Astrocyte of the hippocampus (primary cell): ENCODE measurements at regions not wholly inside any gene's neighbourhood (a gene's known extent, or its start where the extent isn't known, plus 50 kb on each side); places are given as distances from the start of the nearest gene placed in this dataset.
"Not testable (repeated sequence)": the region's sequence is repeated elsewhere in the genome, so short reads cannot be mapped to it uniquely, and the experiment has no call there.

Experiments used
- DNase-seq: peaks from one replicate; pipeline ENCODE4 v3.0.0; 2011; ENCODE audit warnings: low read depth, low spot score

DNA sequence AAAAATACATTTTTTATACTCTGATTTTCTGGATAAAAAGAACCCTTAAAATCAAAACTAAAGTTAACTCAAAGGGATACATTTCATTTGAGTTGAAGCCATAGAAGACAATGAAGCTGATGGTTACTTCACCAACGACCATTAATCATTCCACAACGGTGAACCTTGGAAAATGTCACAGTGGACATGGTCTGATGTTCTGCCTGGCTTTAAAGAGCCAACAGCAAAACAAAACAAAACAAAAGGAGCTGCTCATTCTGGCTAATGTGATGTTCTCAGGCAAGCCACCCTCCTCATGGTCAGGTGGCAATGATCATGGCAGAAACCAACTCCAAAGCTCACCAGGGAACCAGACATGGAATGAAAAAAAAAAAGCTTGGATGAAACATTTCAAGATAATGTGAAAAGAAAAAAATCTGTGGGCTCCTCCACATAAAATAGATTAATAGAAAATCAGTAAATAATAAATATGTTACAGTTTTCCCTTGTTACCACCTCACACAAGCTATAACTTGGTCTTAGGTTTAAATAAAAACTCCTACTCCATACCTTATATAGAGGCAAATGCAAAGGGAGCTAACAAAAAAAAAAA lies 90.1 kb upstream of the SERTAD2 start:
- DNase-seq, result no peak

DNA sequence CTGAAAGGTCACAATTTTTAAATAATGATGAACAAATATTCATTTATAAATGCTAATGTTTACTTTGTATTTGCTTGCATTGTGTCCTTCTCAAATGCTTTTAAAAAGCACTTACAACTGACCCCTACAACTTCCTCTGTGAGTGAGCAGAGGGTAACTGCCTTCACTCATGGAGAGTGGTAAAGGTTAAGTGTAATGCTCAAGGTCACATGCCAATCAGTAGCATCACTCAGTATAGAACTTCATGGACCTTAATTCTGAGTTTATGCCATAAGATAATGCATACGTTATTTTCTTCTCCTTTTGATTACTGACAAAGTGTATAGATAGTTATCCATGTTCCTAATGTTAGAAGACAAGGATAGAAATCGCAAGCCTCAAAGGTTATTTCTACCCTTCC lies 91.8 kb upstream of the SERTAD2 start:
- no peak for DNase-seq

DNA sequence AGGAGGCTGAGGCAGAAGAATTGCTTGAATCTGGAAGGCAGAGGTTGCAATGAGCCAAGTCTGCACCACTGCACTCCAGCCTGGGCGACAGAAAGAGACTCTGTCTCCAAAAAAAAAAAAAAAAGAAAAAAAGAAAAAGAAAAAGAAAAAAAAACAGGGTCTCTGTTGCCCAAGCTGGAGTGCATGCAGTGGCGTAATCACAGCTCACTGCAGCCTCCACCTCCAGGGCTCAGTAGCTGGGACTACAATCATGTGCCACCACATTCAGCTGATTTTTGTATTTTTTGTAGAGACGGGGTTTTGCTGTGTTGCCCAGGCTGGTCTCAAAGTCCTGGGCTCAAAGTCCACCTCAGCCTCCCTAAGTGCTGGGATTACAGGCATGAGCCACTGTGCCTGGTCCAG lies 94.0 kb upstream of the SERTAD2 start:
- DNase-seq, result not testable (repeated sequence)

DNA sequence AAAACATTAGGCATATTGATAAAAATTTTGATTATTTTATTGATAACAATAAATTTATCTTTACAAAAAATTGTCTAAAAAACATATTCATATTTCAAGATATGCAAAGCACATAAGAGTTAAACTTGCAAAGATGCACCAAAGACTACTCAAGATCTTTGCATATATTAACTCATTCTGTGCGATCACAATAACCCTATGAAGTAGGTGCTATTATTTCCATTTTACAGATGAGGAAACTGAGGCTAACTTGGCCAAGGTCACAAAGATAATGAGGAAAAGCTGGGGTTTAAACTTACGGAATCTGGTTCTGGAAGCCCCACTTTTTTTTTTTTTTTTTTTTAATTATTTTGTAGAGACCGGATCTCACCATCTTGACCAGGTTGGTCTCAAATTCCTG lies 94.4 kb upstream of the SERTAD2 start:
- no peak for DNase-seq

DNA sequence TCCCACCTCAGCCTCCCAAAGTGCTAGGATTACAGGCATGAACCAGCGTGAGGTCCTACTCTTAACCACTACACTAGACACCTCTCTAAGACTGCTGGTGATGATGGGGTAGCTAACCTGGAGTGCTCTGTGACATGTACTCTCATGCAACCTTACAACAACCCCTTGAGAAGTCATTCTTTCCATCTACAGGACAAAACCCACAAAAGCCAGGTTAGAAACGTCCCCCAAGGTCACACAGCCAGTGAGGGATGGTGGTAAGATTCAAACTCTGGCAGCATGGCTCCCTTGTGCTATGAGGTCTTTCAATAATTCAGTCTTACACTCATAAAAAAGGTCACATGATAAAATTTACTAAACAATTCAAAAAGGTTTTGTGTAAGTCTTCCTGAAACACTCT lies 94.8 kb upstream of the SERTAD2 start:
- no peak for DNase-seq

DNA sequence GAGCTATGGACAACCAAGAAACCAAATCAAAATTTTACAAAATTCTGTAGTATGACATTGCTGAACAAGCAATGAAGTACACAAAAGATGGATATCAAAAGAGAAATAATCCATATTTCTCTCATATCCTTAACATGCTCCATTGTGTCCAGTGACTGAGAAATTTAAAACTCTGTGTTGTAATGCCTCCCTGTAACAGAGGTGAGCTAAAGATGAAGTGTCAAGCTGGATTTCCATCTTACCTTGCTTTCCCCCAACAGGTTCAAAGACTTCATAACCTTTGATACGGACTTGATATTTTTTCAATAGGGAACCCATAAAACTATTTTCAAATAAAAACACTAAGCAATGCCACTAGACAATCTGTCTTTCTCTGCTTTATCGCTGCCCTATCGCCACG lies 95.7 kb upstream of the SERTAD2 start:
- DNase-seq, result no peak

DNA sequence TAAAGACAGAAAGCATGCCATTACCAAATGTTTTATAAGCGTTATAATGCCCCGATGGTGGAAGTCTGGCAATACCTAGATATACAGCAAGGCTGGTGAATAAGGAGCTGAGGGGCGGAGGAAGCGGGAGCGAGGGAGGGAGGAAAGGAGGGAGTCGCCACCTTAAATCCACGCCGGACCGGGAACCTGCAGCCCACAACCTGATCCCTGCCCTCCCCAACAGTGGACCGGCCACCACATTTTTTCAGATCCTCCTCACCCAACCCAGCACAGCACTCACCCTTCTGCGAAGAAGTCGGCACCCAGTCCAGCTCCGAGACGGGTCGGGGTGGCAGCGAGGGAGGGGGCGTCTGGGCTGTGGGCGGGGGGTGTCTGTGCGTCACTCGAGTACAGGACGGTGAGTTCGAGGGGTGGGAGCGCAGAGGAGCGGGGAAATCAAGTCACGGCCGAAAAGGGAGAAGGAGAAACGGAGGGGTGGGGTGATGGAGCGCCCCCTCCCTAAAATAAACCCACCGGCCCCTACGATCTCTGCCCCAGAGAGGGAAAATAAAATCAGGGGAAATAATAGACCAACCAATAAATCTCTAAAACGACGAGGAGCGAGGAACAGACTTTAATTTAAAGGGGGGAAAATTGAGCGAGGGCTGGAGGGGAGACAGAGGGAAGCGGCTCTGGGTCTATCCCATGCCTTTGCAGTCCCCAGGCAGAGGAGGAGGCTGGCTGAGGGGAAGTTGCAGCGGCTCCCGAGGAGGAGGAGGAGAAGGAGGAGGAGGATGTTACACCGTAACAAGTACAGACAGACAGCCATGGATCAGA lies 96.5 kb upstream of the SERTAD2 start:
- DNase-seq, result peak; percentile 78

DNA sequence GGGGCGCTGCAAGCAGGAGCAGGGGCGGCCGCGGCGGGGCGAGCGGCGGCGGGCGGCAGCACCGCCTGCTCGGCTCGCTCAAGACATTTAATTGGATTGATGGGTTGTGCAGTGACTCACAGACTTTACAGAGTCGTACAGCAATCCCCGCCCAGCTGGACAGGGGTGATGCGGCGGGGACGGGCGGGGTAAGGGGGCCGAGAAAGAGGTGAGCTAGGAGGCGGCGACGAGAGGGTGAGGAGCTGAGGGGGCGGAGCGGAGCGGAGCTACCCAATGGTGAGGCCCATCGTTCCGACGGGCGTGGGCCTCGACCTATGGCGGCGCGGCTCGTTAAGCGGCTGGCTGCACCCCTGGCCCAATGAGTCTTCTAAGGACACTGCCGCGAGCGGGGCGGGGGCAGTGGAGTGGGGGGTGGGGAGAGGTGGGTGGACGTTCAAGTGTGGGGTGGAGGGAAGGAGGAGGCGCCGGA lies 97.1 kb upstream of the SERTAD2 start:
- DNase-seq, result peak; percentile 100

DNA sequence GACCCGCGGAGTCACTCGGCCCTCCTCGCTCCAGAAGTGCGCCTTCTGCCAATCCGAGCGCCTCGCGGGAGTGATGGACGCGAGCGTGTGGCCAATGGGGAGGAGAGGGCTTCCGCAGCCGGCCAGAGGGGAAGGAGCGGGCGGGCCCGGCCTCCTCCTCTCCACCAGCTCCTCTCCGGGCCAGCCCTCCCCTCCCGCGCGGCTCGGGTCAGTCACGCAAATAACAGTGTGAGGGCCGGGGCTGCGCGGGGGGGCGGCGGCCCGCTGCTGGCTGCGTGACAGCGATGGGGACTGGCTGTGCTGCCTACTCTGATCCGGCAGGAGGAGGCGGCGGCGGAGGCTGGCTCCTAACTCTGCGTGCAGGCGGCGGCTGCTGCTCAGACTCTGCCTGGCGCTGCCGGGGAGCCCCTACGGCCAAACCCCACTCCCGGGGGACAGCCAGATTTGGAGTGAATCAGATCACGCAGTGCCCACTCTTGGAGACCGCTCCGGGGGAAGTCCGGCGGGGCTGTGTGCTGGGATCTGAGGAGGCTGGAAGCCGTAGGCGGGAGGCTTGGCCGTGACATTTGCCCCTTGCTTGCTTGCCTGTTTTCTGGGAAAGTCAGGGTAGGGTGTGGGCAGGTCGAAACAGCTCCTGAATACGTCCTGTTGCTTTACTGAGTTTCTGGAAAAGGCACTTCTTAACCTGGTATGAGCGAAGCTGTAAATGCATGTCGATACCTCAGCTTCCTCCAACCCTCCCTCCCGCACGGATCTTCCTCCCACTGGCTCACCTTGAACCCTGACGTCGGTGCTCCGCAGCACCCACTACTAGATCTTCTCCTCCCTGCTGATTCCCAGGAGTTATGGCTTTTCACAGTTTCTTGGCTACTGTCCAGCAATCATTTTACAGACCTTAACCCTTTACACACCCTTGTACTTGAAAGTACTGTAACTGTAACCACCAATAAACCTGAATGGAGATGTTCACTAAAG lies 97.9 kb upstream of the SERTAD2 start:
- DNase-seq, result peak; percentile 100

DNA sequence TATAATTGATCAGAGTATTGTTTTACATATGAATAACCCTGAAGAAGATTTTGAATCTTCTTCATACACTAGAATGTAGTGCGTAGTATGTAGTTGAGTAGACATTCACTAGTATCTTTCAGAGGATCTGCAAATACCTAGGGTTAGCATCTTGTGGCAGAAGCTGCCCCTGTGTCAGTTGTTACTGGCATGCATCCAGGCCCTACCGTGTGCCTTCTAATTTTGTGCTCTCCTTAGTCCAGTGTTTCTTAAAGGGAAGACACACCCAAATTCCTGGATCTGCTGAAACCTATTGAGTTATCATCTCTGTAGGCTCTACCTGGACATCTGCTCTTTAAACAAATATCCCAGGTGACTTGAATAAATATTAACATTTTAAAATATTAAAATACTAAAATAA lies 99.7 kb upstream of the SERTAD2 start:
- DNase-seq, result no peak

DNA sequence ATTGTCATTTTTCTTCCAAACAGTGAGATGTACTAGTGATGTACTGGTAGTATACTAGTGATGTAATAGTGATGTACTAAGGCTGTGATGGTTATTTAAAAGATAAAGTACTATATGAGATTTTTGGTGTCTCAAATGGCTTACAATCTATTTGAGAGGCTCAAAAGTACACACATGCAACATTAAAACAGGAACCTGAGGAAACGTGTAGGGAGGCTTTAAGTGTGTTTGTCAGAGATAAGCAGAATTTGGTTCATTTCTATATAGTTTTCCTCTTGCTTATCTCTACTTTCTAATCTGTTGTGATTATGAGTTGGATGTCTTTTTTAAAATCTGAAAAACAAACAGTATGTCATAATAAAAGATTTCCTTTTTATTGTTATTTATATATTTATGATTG lies 100.9 kb upstream of the SERTAD2 start:
- DNase-seq, result no peak

DNA sequence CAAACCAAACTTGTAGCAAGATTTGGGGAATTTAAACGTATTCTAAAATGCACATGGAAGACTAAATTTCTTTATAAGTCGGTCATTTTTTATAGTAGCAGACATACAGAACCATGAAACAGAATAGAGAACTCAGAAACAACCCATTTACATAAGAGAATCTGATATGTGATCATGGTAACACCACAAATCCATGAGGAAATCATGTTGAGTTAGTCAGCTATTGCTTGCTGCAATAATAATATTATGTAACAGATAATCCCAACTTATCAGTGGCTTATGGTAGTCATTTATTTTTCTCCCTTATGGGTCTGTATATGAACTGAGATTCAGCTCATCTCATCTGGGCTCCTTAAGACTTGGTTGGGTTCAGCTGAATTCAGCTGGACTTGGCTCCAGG lies 103.4 kb upstream of the SERTAD2 start:
- no peak for DNase-seq

DNA sequence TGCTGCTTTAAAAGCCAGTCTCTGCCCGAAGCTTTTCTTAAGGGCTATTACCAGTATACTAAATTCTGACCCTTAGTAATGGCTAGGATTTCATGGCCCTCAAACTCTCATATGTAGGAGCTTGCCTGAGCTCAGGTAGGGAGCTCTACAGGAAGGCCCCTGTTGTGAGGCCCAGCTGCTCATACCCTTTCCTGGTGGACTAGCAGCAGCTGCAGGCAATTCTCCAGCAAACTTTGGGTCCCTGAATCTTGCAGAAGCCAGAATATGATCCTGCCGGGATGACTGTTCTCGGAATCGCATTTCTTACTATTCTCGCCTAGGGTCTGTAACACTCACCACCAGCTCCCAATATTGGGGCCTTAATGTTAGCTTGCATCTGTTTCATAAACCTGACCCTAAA lies 106.4 kb upstream of the SERTAD2 start:
- DNase-seq, result no peak

DNA sequence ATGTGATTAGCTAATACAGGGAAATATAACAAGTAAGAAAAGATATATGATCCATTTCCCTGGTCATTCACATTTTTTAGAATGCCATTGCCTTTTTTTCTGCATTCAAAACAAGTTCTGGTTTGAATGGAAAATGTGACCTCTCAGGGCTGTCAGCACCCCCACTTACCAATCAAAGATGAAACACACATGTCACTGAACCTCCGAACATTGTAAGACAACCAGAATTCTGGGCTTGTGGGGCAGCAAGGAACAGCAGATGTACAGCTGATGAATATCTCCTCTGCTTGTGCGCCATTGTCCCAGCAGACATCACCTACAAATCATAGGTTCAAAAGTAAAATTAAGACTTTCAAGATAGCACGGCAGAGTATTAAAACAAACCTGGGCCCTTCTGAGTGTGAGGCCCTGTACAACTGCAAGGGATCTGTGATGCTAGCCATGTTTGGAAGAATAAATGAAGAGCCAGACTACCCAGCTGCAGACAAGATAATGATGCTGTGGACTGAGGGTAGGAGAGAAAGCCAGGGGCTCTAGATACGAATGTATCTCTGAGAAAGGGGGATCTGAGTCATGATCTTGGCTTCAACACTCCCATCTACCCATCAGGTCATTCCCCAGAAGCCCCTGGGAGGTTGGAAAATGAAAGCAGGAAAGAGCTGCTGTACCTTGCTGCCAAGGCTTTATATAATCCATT lies 108.7 kb upstream of the SERTAD2 start:
- no peak for DNase-seq

DNA sequence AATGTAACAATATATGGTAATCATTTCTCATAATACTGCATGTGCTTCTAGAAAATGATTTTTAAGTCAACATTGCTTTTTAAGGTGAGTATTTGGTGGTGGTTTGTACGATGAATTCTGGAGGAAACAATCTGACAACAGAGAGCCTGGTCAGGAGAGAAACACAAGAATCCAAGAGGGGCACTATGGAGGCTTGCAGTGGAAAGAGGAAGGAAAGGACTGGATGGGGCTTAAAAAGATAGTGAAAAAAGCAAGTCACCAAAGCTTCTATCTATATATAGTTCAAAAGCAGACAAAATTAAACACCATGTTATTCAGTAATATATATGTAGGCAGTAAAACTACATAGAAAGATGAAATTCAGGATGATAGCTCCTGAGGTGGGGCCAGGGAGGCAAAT lies 109.4 kb upstream of the SERTAD2 start:
- no peak for DNase-seq

DNA sequence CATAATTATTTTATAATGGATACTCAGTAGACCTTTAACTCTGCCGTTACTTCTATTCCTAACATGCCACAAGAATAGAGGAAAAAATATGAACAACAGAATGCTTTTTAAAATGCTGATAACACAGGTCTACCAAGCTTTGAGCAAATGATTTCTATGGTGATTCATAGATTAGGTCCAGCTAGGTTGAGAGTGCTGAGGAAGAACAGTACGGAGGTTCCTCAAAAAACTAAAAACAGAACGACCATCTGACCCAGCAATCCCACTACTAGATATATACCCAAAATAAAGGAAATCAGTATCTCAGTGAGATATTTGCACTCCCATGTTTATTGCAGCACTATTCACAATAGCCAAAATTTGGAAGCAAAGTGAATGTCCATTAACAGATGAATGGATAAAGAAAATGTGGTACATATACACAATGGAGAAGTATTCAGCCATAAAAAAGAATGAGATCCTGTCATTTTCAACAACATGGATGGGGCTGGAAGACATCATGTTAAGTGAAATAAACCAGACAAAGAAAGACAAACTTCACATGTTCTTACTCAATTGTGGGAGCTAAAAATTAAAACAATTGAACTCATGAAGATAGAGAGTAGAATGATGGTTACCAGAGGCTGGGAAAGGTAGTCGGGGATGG lies 111.6 kb upstream of the SERTAD2 start:
- DNase-seq, result no peak

DNA sequence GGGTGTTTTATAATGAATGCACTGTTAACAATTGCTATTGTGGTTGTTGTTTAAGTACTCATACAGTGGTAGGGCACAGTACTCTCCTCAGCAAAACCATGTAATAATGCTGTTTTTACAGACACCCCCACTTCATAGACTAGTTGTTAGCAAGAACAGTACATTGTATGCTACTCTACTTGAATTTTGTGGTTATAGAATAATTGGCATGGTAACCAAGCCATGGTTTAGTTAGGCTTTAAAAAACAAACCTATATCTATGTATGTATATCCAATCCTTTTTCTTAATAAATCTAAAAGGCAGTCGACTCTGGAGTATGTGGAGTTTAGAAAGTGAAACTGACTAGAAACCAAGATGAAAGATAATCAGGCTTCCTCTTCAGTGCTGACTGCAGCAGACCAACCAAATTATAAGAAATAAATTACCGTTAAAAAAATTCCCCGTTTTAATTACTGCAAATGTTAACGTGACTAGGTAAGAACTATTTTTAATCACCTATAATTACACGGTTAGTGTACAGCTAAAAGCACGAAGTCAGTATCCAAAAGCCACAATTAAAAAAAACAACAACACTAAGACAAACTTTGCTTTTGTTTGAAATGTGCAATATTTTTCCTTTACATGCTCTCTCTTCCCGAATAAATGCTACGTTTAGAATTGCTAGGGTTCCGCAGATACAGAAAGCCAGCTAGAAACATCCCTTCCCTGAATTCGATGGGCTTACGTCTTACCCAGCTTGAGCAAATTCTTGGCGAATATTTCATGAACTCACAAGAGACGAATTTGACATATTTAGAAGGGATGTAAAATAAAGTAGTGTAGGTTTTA lies 113.3 kb upstream of the SERTAD2 start:
- DNase-seq, result peak; percentile 42

DNA sequence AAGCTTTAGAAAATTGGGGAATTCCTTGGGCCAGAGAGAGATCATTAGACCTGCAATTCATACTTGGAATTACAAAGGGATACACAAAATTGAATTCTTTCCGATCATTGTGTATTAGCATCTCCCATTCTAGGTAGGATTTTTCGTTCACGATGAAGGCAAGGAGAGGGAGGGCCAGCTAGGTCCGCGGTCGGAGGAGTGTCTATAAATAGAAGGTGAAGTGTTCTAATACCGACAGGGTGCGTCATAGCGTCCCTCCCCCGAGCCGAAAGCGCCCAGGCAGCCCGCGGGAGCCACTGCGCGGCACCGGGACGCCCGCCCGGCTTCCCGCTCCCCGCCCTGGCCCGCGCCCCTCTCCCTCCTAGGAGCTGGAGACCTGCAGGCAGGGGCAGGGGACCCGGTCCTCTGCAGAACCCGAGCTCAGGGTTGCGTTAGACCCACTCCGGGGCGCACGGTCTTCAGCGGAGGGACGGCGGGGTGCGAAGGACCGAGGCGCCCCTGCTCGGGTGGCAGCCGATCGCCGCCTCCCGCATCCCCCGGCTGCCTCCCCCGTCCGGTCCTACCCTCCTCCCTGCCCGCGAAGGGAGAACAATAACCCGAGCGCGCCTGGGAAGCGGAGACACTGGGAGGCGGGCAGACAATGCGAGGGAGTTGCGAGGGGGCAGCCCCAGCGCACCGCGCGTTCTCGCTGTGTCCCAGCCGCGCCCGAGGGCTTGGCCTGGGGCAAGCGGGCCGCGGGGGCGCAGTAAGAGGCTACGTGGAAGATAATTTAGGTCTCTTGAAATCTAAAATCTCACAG lies 114.2 kb upstream of the SERTAD2 start:
- DNase-seq, result peak; percentile 97

DNA sequence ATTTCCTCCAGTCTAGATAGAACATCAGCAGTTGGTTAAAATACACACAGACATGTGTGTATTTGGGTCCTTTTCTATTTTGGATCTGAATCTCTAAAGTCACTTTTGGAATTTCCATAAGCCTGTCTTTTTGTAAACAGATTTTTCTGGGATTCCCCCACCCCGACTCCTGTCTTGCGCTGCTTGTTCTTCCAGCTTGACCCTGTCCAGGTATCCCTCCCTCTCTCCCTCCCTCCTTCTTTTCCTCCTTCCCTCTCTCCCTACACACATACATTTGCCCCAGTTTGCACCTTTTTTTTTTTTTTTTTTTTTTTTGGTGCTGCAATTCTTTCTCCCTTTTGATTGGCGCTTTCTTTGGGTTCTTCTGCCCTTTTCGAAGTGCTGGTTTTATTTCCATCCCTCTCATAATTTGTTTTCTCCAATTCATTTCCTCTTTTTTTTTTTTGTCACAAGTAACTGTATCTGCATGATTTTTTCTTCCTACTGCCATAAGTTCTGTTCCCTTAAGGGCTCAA lies 114.8 kb upstream of the SERTAD2 start:
- no peak for DNase-seq
